NB4 (cell line): ENCODE measurements at regions not wholly inside any gene's neighbourhood (a gene's known extent, or its start where the extent isn't known, plus 50 kb on each side); places are given as distances from the start of the nearest gene placed in this dataset.

Experiments
- CTCF ChIP-seq: IDR thresholded peaks from one replicate; pipeline ENCODE4 v1.5.1; 2012; ENCODE audit warnings: low read depth, low read length
- POLR2A ChIP-seq: IDR thresholded peaks from 2 replicates; pipeline ENCODE4 v1.6.1; 2011; ENCODE audit warnings: mild to moderate bottlenecking; ENCODE audit not compliant: insufficient read length; ENCODE audit errors: extremely low read depth
- TF ChIP-seq, protein P1 (sequence below): IDR thresholded peaks from 2 replicates; pipeline ENCODE4 v1.6.1; 2011; ENCODE audit warnings: low read depth, low read length

GRCh38 chr2:189309331-189309730 is 129.8 kb upstream of the COL5A2 start:
- no peak for TF ChIP-seq CTCF
- TF ChIP-seq POLR2A: no peak
- TF ChIP-seq, protein P1, sequence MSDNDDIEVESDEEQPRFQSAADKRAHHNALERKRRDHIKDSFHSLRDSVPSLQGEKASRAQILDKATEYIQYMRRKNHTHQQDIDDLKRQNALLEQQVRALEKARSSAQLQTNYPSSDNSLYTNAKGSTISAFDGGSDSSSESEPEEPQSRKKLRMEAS: no peak
